Calu3 (cell line): ENCODE measurements at regions not wholly inside any gene's neighbourhood (a gene's known extent, or its start where the extent isn't known, plus 50 kb on each side); places are given as distances from the start of the nearest gene placed in this dataset.

ENCODE experiments used
- BruUV-seq: library from RNA; stranded (reverse); fragments of 400-500 nt; replicated peaks from 2 replicates; lab custom pipeline; 2021; lab: Mats Ljungman, UMichigan
- CTCF ChIA-PET: fragments of 300-600 bp; sonication (Branson Sonifier 250); formaldehyde crosslinking; loops from one replicate; lab custom pipeline; 2022; ENCODE audit warnings: antibody characterized with exemption; lab: Charles Lee
- DNase-seq: peaks from one replicate; pipeline ENCODE4 v3.0.0; 2022
- H3K27ac Mint-ChIP-seq: one replicate; pipeline ENCODE4 v1.8.0; 2022; ENCODE audit warnings: mixed read lengths; ENCODE audit not compliant: unreplicated experiment
- H3K27me3 Mint-ChIP-seq: one replicate; pipeline ENCODE4 v1.8.0; 2022; ENCODE audit warnings: mixed read lengths; ENCODE audit not compliant: unreplicated experiment
- H3K36me3 Mint-ChIP-seq: one replicate; pipeline ENCODE4 v1.8.0; 2022; ENCODE audit warnings: mild to moderate bottlenecking, moderate library complexity, mixed read lengths; ENCODE audit not compliant: insufficient read depth, unreplicated experiment
- H3K4me1 Mint-ChIP-seq: one replicate; pipeline ENCODE4 v1.8.0; 2022; ENCODE audit warnings: mild to moderate bottlenecking, low read depth, mixed read lengths; ENCODE audit not compliant: unreplicated experiment
- H3K4me3 Mint-ChIP-seq: one replicate; pipeline ENCODE4 v1.8.0; 2022; ENCODE audit warnings: mild to moderate bottlenecking, low read depth, moderate library complexity, mixed read lengths; ENCODE audit not compliant: unreplicated experiment
- H3K9me3 Mint-ChIP-seq: one replicate; pipeline ENCODE4 v1.8.0; 2022; ENCODE audit warnings: low read depth, mixed read lengths; ENCODE audit not compliant: unreplicated experiment
- intact Hi-C: fragments of 100-400 bp; cut with micrococcal nuclease; formaldehyde crosslinking; loops from one replicate; pipeline ENCODE4 v1.10.0; 2022; ENCODE audit not compliant: unreplicated experiment
- TF ChIP-seq, protein P1 (sequence below): fragments of 200-600 bp; IDR thresholded peaks from one replicate; pipeline ENCODE4 v1.8.0; 2022; ENCODE audit warnings: antibody characterized with exemption; ENCODE audit not compliant: unreplicated experiment

DNA sequence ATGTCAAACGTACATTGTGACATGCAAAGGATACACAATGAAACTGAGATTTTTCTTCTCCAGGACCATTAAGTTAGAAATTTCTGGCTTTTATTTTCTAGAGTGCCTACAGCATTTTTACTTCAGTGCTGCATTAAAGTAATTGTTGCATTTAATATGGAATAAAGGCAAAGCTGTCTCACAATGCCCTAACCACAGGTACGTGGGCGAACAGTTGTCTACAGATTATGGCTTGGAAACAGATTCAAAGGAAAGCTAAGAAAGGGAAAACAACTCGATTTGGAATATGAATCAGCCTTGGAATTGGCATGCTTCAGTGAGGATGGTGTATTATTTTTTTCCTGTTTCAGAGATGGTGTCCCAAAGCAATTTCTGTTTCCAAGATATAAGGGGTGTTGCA lies 79.1 kb upstream of the TUSC7 start:
- Mint-ChIP-seq H3K27ac (no peak overlapping the region), H3K4me3 (no peak overlapping the region), H3K4me1 (no peaks in the 10 kb centered on the region), H3K9me3 (peaks cover 9% of the 10 kb centered on the region), H3K36me3 (no peaks in the 10 kb centered on the region), H3K27me3 (peaks cover 56% of the 10 kb centered on the region)
- CTCF ChIA-PET: no interaction called here
- TF ChIP-seq, protein P1, sequence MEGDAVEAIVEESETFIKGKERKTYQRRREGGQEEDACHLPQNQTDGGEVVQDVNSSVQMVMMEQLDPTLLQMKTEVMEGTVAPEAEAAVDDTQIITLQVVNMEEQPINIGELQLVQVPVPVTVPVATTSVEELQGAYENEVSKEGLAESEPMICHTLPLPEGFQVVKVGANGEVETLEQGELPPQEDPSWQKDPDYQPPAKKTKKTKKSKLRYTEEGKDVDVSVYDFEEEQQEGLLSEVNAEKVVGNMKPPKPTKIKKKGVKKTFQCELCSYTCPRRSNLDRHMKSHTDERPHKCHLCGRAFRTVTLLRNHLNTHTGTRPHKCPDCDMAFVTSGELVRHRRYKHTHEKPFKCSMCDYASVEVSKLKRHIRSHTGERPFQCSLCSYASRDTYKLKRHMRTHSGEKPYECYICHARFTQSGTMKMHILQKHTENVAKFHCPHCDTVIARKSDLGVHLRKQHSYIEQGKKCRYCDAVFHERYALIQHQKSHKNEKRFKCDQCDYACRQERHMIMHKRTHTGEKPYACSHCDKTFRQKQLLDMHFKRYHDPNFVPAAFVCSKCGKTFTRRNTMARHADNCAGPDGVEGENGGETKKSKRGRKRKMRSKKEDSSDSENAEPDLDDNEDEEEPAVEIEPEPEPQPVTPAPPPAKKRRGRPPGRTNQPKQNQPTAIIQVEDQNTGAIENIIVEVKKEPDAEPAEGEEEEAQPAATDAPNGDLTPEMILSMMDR: no peak
- DNase-seq: no peak
- intact Hi-C loops: no loop called here
- no TSS peak for BruUV-seq

DNA sequence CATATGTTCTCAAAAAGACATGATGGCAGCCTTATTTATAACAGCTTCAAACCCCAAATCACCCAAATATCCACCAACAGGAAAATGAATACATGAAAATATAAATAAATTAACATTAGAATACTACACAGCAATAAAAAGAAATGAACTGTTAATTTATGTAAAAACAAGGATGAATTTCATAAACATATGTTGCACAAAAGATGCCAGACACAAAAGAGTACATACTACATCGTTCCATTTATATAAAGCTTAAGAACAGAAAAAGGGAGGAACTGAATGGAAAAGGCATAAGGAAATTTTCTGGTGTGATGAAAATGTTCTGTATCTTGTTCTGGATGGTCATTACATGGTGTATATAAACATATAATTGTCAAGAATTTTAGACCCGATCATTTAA lies 69.9 kb upstream of the TUSC7 start:
- BruUV-seq: no TSS peak
- TF ChIP-seq, protein P1: no peak
- intact Hi-C loops: no loop called here
- Mint-ChIP-seq H3K27me3 (peaks cover 22% of the 10 kb centered on the region), H3K4me3 (no peak overlapping the region), H3K4me1 (no peaks in the 10 kb centered on the region), H3K36me3 (no peaks in the 10 kb centered on the region), H3K27ac (no peak overlapping the region), H3K9me3 (no peaks in the 10 kb centered on the region)
- CTCF ChIA-PET: no interaction called here
- no peak for DNase-seq

DNA sequence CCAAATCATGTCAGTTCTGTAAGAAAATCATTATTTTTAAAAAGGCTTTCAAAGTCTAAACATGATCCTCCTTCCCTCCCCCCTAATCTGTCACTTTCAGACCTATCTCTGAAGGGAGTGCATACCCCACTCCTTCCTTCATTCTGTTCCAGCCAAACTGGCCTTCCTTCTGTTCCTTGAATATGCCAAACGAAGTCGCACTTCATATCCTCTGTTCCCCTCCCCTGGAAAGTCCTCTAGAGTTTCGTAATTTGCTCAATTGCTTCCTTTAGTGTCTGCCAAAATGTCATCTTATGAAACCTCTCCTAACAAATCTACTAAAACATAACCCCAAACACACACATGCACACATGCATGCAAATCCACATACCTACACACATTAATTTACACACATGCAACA lies 69.5 kb upstream of the TUSC7 start:
- TF ChIP-seq, protein P1: no peak
- Mint-ChIP-seq H3K27me3 (peaks cover 22% of the 10 kb centered on the region), H3K4me1 (no peaks in the 10 kb centered on the region), H3K27ac (no peak overlapping the region), H3K9me3 (no peaks in the 10 kb centered on the region), H3K36me3 (no peaks in the 10 kb centered on the region), H3K4me3 (no peak overlapping the region)
- DNase-seq: no peak
- intact Hi-C loops: no loop called here
- no TSS peak for BruUV-seq
- CTCF ChIA-PET: no interaction called here

DNA sequence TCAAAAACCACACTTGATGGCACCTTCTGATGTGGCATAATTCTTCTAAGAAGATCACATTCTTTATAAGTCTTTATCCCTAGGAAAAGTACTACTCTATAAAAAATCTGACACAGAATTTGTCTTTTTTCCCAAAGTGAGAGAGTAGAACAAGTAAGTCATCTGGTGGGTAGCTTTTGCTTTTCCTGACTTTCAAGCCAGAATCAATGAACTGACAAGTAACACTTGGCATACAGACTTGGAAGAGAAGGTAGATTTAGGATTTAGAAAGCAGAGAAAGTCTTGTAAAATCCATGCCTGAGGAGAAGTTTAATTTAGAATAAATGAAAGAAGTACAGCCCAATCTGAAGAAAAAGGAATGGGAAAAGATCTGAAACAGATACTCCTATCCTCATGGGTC lies 66.6 kb upstream of the TUSC7 start:
- H3K27me3 Mint-ChIP-seq: peaks cover 6% of the 10 kb centered on the region
- CTCF ChIA-PET: no interaction called here

More for the DNA sequence above, 66.6 kb upstream of the TUSC7 start:
- Mint-ChIP-seq H3K27ac (no peak overlapping the region), H3K36me3 (no peaks in the 10 kb centered on the region), H3K9me3 (no peaks in the 10 kb centered on the region), H3K4me1 (no peaks in the 10 kb centered on the region), H3K4me3 (no peak overlapping the region)
- no peak for DNase-seq
- TF ChIP-seq, protein P1: no peak
- intact Hi-C loops: no loop called here
- BruUV-seq: no TSS peak
